ENCODE measurements at regions not wholly inside any gene's neighbourhood (a gene's known extent, or its start where the extent isn't known, plus 50 kb on each side); places are given as distances from the start of the nearest gene placed in this dataset.

- no peak for TF ChIP-seq CTCF (IDR thresholded peaks at IDR 0.05)
- no peak for TF ChIP-seq POLR2A (IDR thresholded peaks at IDR 0.05)
These were observed 109.5 kb upstream of the PIK3C3 start for GRCh38 chr18:41845563-41845962.
